Adrenal gland (tissue), 5 donors: ENCODE measurements at regions not wholly inside any gene's neighbourhood (a gene's known extent, or its start where the extent isn't known, plus 50 kb on each side); places are given as distances from the start of the nearest gene placed in this dataset.

Experiments
- POLR2A ChIP-seq, 2 donors: fragments of 450-650 bp; IDR thresholded peaks; one replicate each; pipeline ENCODE4 v1.6.1; 2017; ENCODE audit warnings: antibody characterized with exemption in 2 of 2, mild to moderate bottlenecking in 2 of 2, moderate library complexity in 1 of 2
- TF ChIP-seq, protein P1 (sequence below), 6 experiments: fragments of 450-650 bp in 4 of 6; fragments of 200-600 bp in 2 of 6; sonication (generic) in 1 of 6; IDR thresholded peaks; 1 replicate in 5 of 6; 2 replicates in 1 of 6; pipeline versions ENCODE4 v1.5.1 to v1.8.0; 2016 to 2021; ENCODE audit warnings: antibody characterized with exemption in 6 of 6, mild to moderate bottlenecking in 2 of 6, moderate library complexity in 1 of 6
- donor health status: DM: no; HTN: no; CAD: no.

DNA sequence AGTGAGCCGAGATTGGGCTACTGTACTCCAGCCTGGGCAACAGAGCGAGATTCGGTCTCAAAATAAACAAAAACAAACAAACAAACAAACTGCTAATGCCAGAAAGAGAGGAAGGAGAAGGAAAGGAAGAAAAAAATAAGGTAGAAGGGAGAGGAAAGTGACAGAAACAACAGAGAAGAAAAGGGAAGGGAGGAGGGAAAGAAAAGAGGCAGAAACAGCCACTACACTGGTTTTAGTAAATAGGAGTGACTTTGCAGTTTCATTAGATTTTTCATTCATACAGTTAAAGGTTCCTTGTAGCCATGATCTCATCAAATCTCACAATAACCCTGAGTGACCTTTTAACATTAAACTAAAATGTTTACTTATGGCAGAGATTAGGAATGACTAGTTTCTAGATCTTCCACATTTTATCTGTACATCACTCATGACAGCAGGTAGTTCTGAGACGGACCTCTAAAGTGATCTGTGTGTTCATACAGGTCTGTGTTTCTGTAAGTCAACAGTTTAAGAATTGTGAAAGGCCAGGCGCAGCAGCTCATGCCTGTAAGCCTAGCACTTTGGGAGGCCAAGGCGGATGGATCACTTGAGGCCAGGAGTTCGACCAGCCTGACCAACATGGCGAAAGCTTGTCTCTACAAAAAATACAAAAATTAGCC lies 191.3 kb upstream of the KLF14 start:
- TF ChIP-seq, protein P1, sequence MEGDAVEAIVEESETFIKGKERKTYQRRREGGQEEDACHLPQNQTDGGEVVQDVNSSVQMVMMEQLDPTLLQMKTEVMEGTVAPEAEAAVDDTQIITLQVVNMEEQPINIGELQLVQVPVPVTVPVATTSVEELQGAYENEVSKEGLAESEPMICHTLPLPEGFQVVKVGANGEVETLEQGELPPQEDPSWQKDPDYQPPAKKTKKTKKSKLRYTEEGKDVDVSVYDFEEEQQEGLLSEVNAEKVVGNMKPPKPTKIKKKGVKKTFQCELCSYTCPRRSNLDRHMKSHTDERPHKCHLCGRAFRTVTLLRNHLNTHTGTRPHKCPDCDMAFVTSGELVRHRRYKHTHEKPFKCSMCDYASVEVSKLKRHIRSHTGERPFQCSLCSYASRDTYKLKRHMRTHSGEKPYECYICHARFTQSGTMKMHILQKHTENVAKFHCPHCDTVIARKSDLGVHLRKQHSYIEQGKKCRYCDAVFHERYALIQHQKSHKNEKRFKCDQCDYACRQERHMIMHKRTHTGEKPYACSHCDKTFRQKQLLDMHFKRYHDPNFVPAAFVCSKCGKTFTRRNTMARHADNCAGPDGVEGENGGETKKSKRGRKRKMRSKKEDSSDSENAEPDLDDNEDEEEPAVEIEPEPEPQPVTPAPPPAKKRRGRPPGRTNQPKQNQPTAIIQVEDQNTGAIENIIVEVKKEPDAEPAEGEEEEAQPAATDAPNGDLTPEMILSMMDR (IDR thresholded peaks at IDR 0.05), result no peak
- TF ChIP-seq POLR2A (IDR thresholded peaks at IDR 0.05), result no peak
